ENCODE measurements at regions not wholly inside any gene's neighbourhood (a gene's known extent, or its start where the extent isn't known, plus 50 kb on each side); places are given as distances from the start of the nearest gene placed in this dataset.

GRCh38 chr2:175730050-175730449, 272.0 kb downstream of the LNPK start:
- Histone ChIP-seq H3K4me3 (ENCODE audit: low read depth, low read length, poor library complexity, severe bottlenecking) (no peak overlapping the region), H3K4me1 (ENCODE audit: insufficient read depth, low read length, poor library complexity, severe bottlenecking) (peaks cover 9% of the 10 kb centered on the region), H3K27me3 (replicated peaks; ENCODE audit: insufficient read depth, low read depth, low read length, poor library complexity) (no peaks in the 10 kb centered on the region), H3K36me3 (ENCODE audit: insufficient read depth, low read length, poor library complexity, severe bottlenecking) (no peaks in the 10 kb centered on the region), H3K27ac (ENCODE audit: low read depth, low read length, poor library complexity, severe bottlenecking) (no peak overlapping the region), H3K9me3 (ENCODE audit: low read depth, low read length, poor library complexity, severe bottlenecking) (no peaks in the 10 kb centered on the region)
- ChIA-PET CTCF (no interaction called here), POLR2A (ENCODE audit: low non-redundant PET) (no interaction called here)
- intact Hi-C loops (cut with micrococcal nuclease; ENCODE audit: unreplicated experiment) = no loop called here
- BruUV-seq (replicated peaks) = no TSS peak
- no peak for TF ChIP-seq EZH2 (IDR thresholded peaks at IDR 0.05; ENCODE audit: borderline replicate concordance, low read depth, low read length, poor library complexity, severe bottlenecking)
- TF ChIP-seq CTCF (conservative IDR thresholded peaks at IDR 0.05; ENCODE audit: low read depth, low read length) = no peak
- no peak for DNase-seq (ENCODE audit: low spot score)

- Histone ChIP-seq H3K27ac (ENCODE audit: low read depth, low read length, poor library complexity, severe bottlenecking) (no peak overlapping the region), H3K9me3 (ENCODE audit: low read depth, low read length, poor library complexity, severe bottlenecking) (no peaks in the 10 kb centered on the region), H3K27me3 (replicated peaks; ENCODE audit: insufficient read depth, low read depth, low read length, poor library complexity) (no peaks in the 10 kb centered on the region), H3K4me3 (ENCODE audit: low read depth, low read length, poor library complexity, severe bottlenecking) (no peak overlapping the region), H3K4me1 (ENCODE audit: insufficient read depth, low read length, poor library complexity, severe bottlenecking) (no peaks in the 10 kb centered on the region), H3K36me3 (ENCODE audit: insufficient read depth, low read length, poor library complexity, severe bottlenecking) (no peaks in the 10 kb centered on the region)
- ChIA-PET CTCF (no interaction called here), POLR2A (ENCODE audit: low non-redundant PET) (interaction anchor here (0.6 kb wide), 1 partner anchor 23 kb away, joined by 3 read pairs; no protein-coding TSS in a partner anchor)
- TF ChIP-seq CTCF (conservative IDR thresholded peaks at IDR 0.05; ENCODE audit: low read depth, low read length) (no peak), EZH2 (IDR thresholded peaks at IDR 0.05; ENCODE audit: borderline replicate concordance, low read depth, low read length, poor library complexity, severe bottlenecking) (no peak)
- intact Hi-C loops (cut with micrococcal nuclease; ENCODE audit: unreplicated experiment) = no loop called here
- BruUV-seq (replicated peaks) = no TSS peak
- DNase-seq (ENCODE audit: low spot score) = no peak
These were observed 272.9 kb downstream of the LNPK start for GRCh38 chr2:175729049-175729706.

GRCh38 chr2:175728032-175728431, 274.0 kb downstream of the LNPK start:
- Histone ChIP-seq H3K9me3 (ENCODE audit: low read depth, low read length, poor library complexity, severe bottlenecking) (no peaks in the 10 kb centered on the region), H3K27ac (ENCODE audit: low read depth, low read length, poor library complexity, severe bottlenecking) (no peak overlapping the region), H3K36me3 (ENCODE audit: insufficient read depth, low read length, poor library complexity, severe bottlenecking) (no peaks in the 10 kb centered on the region), H3K27me3 (replicated peaks; ENCODE audit: insufficient read depth, low read depth, low read length, poor library complexity) (no peaks in the 10 kb centered on the region), H3K4me3 (ENCODE audit: low read depth, low read length, poor library complexity, severe bottlenecking) (no peak overlapping the region), H3K4me1 (ENCODE audit: insufficient read depth, low read length, poor library complexity, severe bottlenecking) (no peaks in the 10 kb centered on the region)
- TF ChIP-seq EZH2 (IDR thresholded peaks at IDR 0.05; ENCODE audit: borderline replicate concordance, low read depth, low read length, poor library complexity, severe bottlenecking) = no peak
- TF ChIP-seq CTCF (conservative IDR thresholded peaks at IDR 0.05; ENCODE audit: low read depth, low read length) = no peak
- POLR2A ChIA-PET (ENCODE audit: low non-redundant PET) = no interaction called here
- no TSS peak for BruUV-seq (replicated peaks)
- CTCF ChIA-PET = no interaction called here
- no peak for DNase-seq (ENCODE audit: low spot score)
- intact Hi-C loops (cut with micrococcal nuclease; ENCODE audit: unreplicated experiment) = no loop called here

All from A673 (cell line).